Endothelial cell of umbilical vein (primary cell): ENCODE measurements at regions not wholly inside any gene's neighbourhood (a gene's known extent, or its start where the extent isn't known, plus 50 kb on each side); places are given as distances from the start of the nearest gene placed in this dataset.

Experiments
- BruUV-seq: library from RNA; stranded (reverse); fragments of 400-500 nt; replicated peaks from 2 replicates; lab custom pipeline; 2021; lab: Mats Ljungman, UMichigan
- CTCF ChIA-PET: fragments of 300-600, 350-600 bp; sonication (Branson Sonifier 250); formaldehyde crosslinking; loops from one replicate; lab custom pipeline; 2021; ENCODE audit warnings: antibody characterized with exemption, inconsistent platforms; lab: Charles Lee
- POLR2A ChIA-PET: fragments of 300-600, 350-600 bp; sonication (Branson Sonifier 250); formaldehyde crosslinking; loops from one replicate; lab custom pipeline; 2021; ENCODE audit warnings: antibody characterized with exemption, inconsistent platforms; lab: Charles Lee
- DNase-seq: peaks from one replicate; pipeline ENCODE4 v3.0.0-alpha.2; 2011; ENCODE audit warnings: low read depth, low spot score
- FAIRE-seq: peaks from 2 replicates; lab custom pipeline; 2011; peaks lifted over from hg19 to GRCh38; lab: Jason Lieb, UNC
- H2AFZ ChIP-seq: 2 replicates; pipeline ENCODE4 v1.6.0; 2012; ENCODE audit warnings: low read depth, low read length, control low read depth, inconsistent platforms
- H3K27ac ChIP-seq: 2 replicates; pipeline ENCODE4 v1.5.1; 2011; ENCODE audit warnings: low read depth, mild to moderate bottlenecking, control low read depth, low read length, moderate library complexity; ENCODE audit not compliant: insufficient read depth
- H3K27me3 ChIP-seq, 2 experiments: 2 replicates each; pipeline versions ENCODE4 v1.6.0 to v1.6.1; 2011; ENCODE audit warnings: low read length in 2 of 2, mixed read lengths in 1 of 2; ENCODE audit not compliant: control insufficient read depth in 2 of 2, insufficient read depth in 2 of 2
- H3K36me3 ChIP-seq, 2 experiments: 2 replicates in 1 of 2; 3 replicates in 1 of 2; pipeline ENCODE4 v1.5.1; 2011; ENCODE audit warnings: low read length in 2 of 2, mild to moderate bottlenecking in 1 of 2, moderate library complexity in 1 of 2; ENCODE audit not compliant: control insufficient read depth in 2 of 2, insufficient read depth in 2 of 2; ENCODE audit errors: extremely low read depth in 1 of 2
- H3K4me1 ChIP-seq: 3 replicates; pipeline ENCODE4 v1.5.1; 2011; ENCODE audit warnings: mild to moderate bottlenecking, low read length; ENCODE audit not compliant: control insufficient read depth, insufficient read depth; ENCODE audit errors: extremely low read depth
- H3K4me2 ChIP-seq: 2 replicates; pipeline ENCODE4 v1.6.1; 2011; ENCODE audit warnings: low read length, control low read depth, mixed read lengths; ENCODE audit not compliant: insufficient read depth
- H3K4me3 ChIP-seq, 3 experiments: fragments of 200-600 bp in 1 of 3; sonication (generic), shearing (Covaris generic) in 1 of 3; replicated peaks in 1 of 3; 2 replicates each; pipeline ENCODE4 v1.5.1; 2011 to 2016; ENCODE audit warnings: control low read depth in 3 of 3, low read length in 3 of 3, mild to moderate bottlenecking in 2 of 3, inconsistent platforms in 1 of 3, low read depth in 1 of 3, moderate library complexity in 1 of 3; ENCODE audit not compliant: insufficient read depth in 1 of 3
- H3K79me2 ChIP-seq: 2 replicates; pipeline ENCODE4 v1.6.0; 2012; ENCODE audit warnings: low read length, inconsistent platforms; ENCODE audit not compliant: control insufficient read depth, insufficient read depth
- H3K9ac ChIP-seq: replicated peaks from 2 replicates; pipeline ENCODE3; 2011; ENCODE audit warnings: low read length, control low read depth; ENCODE audit not compliant: insufficient read depth; ENCODE audit errors: extremely low read depth
- H3K9me1 ChIP-seq: replicated peaks from 3 replicates; pipeline ENCODE4 v1.6.0; 2011; ENCODE audit warnings: mild to moderate bottlenecking, low read length; ENCODE audit not compliant: control insufficient read depth, insufficient read depth; ENCODE audit errors: extremely low read depth
- H3K9me3 ChIP-seq: replicated peaks from 2 replicates; pipeline ENCODE4 v1.5.1; 2012; ENCODE audit warnings: low read length, inconsistent platforms; ENCODE audit not compliant: control insufficient read depth, insufficient read depth
- H4K20me1 ChIP-seq: replicated peaks from 2 replicates; pipeline ENCODE3; 2011; ENCODE audit warnings: mild to moderate bottlenecking, low read length; ENCODE audit not compliant: control insufficient read depth, insufficient read depth; ENCODE audit errors: extremely low read depth
- EZH2 ChIP-seq: IDR thresholded peaks from 2 replicates; pipeline ENCODE4 v1.6.1; 2012; ENCODE audit warnings: borderline replicate concordance, low read depth, mild to moderate bottlenecking, moderate library complexity, low read length, inconsistent platforms; ENCODE audit not compliant: severe bottlenecking
- FOS ChIP-seq: IDR thresholded peaks from 2 replicates; pipeline ENCODE4 v1.6.1; 2011; ENCODE audit warnings: mild to moderate bottlenecking, low read length, moderate library complexity, borderline replicate concordance; ENCODE audit not compliant: insufficient read depth
- GATA2 ChIP-seq: IDR thresholded peaks from 2 replicates; pipeline ENCODE4 v1.7.0; 2011; ENCODE audit warnings: low read depth, mild to moderate bottlenecking, moderate library complexity, mixed read lengths, low read length; ENCODE audit not compliant: insufficient read length, insufficient read depth
- JUN ChIP-seq: IDR thresholded peaks from 2 replicates; pipeline ENCODE4 v1.6.1; 2011; ENCODE audit warnings: borderline replicate concordance, low read depth; ENCODE audit not compliant: insufficient read length, insufficient read depth
- MYC ChIP-seq: IDR thresholded peaks from one replicate; pipeline ENCODE4 v1.6.1; 2011; ENCODE audit warnings: mild to moderate bottlenecking, low read depth, low read length
- POLR2A ChIP-seq: IDR thresholded peaks from 2 replicates; pipeline ENCODE4 v1.6.1; 2012; ENCODE audit warnings: low read depth, mild to moderate bottlenecking, control low read depth, low read length
- POLR2AphosphoS5 ChIP-seq: IDR thresholded peaks from 2 replicates; pipeline ENCODE4 v1.6.1; 2012; ENCODE audit warnings: low read depth, mild to moderate bottlenecking, control low read depth, low read length, moderate library complexity; ENCODE audit not compliant: insufficient read depth
- dilution Hi-C: fragments of 300-500 bp; cut with MboI; formaldehyde crosslinking; loops from one replicate; pipeline ENCODE4 v1.15.0; 2019; ENCODE audit warnings: low sequenced_read_pairs; ENCODE audit not compliant: extremely low pct_ligation_motif_present
- intact Hi-C: fragments of 100-400 bp; cut with micrococcal nuclease; formaldehyde crosslinking; loops from one replicate; pipeline ENCODE4 v1.10.0; 2022
- TF ChIP-seq, protein P1 (sequence below): IDR thresholded peaks from 2 replicates; pipeline ENCODE4 v1.6.1; 2011; ENCODE audit not compliant: insufficient read depth, insufficient read length
- TF ChIP-seq, protein P2 (sequence below), 2 donors: IDR thresholded peaks; 1 replicate in 1 of 2; 2 replicates in 1 of 2; pipeline ENCODE4 v1.5.1; 2011; ENCODE audit warnings: low read length in 2 of 2, mild to moderate bottlenecking in 2 of 2, moderate library complexity in 2 of 2, control low read depth in 1 of 2, inconsistent platforms in 1 of 2, low read depth in 1 of 2; ENCODE audit not compliant: insufficient read depth in 1 of 2; ENCODE audit errors: extremely low read depth in 1 of 2

- no peak for DNase-seq
- no peak overlapping the region for H3K4me2 ChIP-seq
- intact Hi-C loops: no loop called here
- H3K9me1 ChIP-seq: no peaks in the 10 kb centered on the region
- H3K27ac ChIP-seq: no peak overlapping the region
- no peak overlapping the region for H3K9ac ChIP-seq
- no peaks in the 10 kb centered on the region for H3K27me3 ChIP-seq
- FAIRE-seq: no peak
- ChIA-PET POLR2A (no interaction called here), CTCF (no interaction called here)
- H3K9me3 ChIP-seq: peaks cover 2% of the 10 kb centered on the region
- H2AFZ ChIP-seq: no peak overlapping the region
- H3K4me1 ChIP-seq: no peaks in the 10 kb centered on the region
- no peaks in the 10 kb centered on the region for H3K36me3 ChIP-seq
- TF ChIP-seq, protein P1, sequence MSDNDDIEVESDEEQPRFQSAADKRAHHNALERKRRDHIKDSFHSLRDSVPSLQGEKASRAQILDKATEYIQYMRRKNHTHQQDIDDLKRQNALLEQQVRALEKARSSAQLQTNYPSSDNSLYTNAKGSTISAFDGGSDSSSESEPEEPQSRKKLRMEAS: no peak
- TF ChIP-seq POLR2A (no peak), MYC (no peak), EZH2 (no peak), FOS (no peak), GATA2 (no peak), JUN (no peak), POLR2AphosphoS5 (no peak)
- TF ChIP-seq, protein P2, sequence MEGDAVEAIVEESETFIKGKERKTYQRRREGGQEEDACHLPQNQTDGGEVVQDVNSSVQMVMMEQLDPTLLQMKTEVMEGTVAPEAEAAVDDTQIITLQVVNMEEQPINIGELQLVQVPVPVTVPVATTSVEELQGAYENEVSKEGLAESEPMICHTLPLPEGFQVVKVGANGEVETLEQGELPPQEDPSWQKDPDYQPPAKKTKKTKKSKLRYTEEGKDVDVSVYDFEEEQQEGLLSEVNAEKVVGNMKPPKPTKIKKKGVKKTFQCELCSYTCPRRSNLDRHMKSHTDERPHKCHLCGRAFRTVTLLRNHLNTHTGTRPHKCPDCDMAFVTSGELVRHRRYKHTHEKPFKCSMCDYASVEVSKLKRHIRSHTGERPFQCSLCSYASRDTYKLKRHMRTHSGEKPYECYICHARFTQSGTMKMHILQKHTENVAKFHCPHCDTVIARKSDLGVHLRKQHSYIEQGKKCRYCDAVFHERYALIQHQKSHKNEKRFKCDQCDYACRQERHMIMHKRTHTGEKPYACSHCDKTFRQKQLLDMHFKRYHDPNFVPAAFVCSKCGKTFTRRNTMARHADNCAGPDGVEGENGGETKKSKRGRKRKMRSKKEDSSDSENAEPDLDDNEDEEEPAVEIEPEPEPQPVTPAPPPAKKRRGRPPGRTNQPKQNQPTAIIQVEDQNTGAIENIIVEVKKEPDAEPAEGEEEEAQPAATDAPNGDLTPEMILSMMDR (IDR thresholded peaks at IDR 0.05; ENCODE audit: extremely low read depth in 1 of 2, insufficient read depth in 1 of 2, low read depth in 1 of 2, low read length in 2 of 2): no peak
- no peak overlapping the region for H3K4me3 ChIP-seq
- dilution Hi-C loops: no loop called here
- BruUV-seq: no TSS peak
- no peaks in the 10 kb centered on the region for H3K79me2 ChIP-seq
- H4K20me1 ChIP-seq: no peaks in the 10 kb centered on the region
Measured at GRCh38 chr2:22897428-22897827, 487.6 kb upstream of the KLHL29 start.
